HG02763 (cell line): ENCODE measurements at regions not wholly inside any gene's neighbourhood (a gene's known extent, or its start where the extent isn't known, plus 50 kb on each side); places are given as distances from the start of the nearest gene placed in this dataset.
"Not testable (repeated sequence)": the region's sequence is repeated elsewhere in the genome, so short reads cannot be mapped to it uniquely, and the experiment has no call there.

Source experiments
- ATAC-seq: cut with Tn5 transposase; IDR thresholded peaks from one replicate; pipeline ENCODE4 v1.9.1; 2021; ENCODE audit warnings: mild to moderate bottlenecking, moderate library complexity; ENCODE audit not compliant: unreplicated experiment

GRCh38 chr12:13518034-13518433, 321.5 kb downstream of the EMP1 start:
- not testable (repeated sequence) for ATAC-seq

DNA sequence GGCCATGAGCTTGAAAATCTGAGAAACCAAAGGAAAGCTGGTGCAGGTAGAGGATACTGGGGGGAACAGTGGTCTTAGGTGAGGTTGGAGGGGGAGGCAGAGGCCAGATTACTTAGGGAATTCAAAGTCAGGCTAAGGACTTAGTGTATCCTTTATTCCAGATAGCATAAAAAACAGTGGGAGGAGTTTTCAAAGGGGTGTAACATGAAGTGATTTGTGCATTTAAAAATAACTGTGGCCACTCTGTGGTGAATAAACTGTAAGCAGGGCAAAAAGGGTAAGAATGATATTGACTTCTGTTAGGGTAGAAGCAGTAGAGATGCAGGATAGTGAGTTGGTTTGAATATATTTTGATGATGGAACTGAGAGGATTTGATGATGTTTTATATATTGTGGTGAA, 313.2 kb downstream of the EMP1 start:
- ATAC-seq, result no peak

- ATAC-seq, result no peak
Measured at GRCh38 chr12:13505636-13506035, 309.1 kb downstream of the EMP1 start.

- no peak for ATAC-seq
Measured at GRCh38 chr12:13505224-13505623, 308.7 kb downstream of the EMP1 start.

- no peak for ATAC-seq
Measured at GRCh38 chr12:13504736-13505135, 308.2 kb downstream of the EMP1 start.

GRCh38 chr12:13504074-13504473, 307.5 kb downstream of the EMP1 start:
- no peak for ATAC-seq

- no peak for ATAC-seq
Measured at GRCh38 chr12:13503094-13503835, 306.7 kb downstream of the EMP1 start.

- no peak for ATAC-seq
Measured at GRCh38 chr12:13499008-13499407, 302.5 kb downstream of the EMP1 start.

GRCh38 chr12:13496111-13496510, 299.6 kb downstream of the EMP1 start:
- ATAC-seq, result no peak

DNA sequence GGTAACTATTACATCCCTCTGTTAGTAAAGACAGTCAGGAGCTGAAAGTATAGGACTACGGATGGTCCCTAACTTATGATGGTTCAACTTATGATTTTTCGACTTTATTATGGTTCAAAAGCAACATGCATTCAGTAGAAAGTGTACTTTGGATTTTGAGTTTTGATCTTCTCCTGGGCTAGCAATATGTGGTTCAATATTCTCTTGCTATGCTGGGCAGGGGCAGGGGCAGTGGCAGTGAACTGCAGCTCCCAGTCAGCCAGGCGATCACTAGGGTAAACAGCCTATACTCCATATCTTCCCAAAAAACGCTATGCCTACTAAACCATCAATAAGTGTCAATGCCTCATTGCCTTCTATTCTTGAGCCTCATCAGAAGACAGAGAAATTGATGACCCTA, 292.7 kb downstream of the EMP1 start:
- no peak for ATAC-seq

DNA sequence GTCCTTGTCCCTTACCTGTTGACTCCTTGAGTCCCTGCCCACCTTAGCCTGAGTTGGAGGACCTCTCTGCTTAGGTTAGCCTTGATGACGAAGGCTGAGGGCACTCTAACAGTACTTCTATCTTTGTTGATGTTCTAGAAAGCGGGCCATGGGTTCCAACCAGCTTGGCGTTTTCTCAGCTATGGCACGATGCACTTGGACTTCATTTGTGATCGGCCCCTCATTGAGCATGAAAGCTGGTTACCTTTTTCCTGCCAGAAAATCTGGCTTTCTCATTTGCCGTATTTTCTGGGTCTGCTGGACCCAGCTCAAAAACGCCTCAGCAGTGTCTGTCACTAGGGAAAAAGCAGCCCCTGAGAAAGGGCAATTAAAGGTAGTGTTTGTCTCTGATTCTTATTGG, 290.8 kb downstream of the EMP1 start:
- ATAC-seq, result no peak

- ATAC-seq, result no peak
Measured at GRCh38 chr12:13486794-13487193, 290.3 kb downstream of the EMP1 start.

- ATAC-seq, result no peak
Measured at GRCh38 chr12:13478650-13479181, 282.2 kb downstream of the EMP1 start.

- ATAC-seq, result no peak
Measured at GRCh38 chr12:13474381-13474780, 277.9 kb downstream of the EMP1 start.

DNA sequence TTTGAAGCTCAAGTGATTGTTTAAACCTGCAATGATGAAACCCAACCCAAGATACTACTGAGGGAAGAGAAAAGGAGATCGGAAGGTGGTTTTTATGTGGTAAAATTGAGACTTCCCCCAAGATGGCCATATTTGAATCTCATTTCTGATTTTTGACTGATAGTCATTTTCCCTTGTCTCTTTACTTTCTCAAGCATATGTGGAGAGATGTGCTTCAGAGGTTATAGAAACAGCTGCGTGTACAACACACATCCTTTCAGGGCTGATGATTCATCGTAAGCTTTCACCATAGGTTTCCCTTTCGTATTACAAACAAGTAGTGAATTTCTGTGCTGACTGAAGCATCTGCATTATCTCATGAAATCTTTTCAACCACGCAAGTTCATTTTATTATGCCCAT, 276.2 kb downstream of the EMP1 start:
- ATAC-seq, result peak; percentile 96

DNA sequence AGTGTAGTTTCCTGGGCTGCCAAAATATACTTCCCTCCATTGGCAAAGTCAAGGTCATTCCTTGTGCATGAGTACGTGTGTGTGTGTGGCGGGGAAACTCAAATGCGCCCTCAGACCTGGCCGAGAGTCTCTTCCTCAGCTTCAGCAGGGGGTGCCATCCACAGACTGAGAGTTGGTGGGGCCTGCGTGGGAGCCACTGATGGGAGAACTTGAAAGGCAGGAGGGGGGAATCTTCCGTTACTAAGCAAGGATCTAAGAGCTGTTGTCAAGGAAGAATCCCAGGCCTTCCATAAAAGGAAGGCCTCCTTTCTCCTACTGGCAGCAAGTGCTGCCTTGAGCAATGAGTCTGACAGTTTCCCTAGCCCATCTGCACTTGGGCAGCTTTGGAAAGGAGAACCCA, 274.9 kb downstream of the EMP1 start:
- no peak for ATAC-seq

DNA sequence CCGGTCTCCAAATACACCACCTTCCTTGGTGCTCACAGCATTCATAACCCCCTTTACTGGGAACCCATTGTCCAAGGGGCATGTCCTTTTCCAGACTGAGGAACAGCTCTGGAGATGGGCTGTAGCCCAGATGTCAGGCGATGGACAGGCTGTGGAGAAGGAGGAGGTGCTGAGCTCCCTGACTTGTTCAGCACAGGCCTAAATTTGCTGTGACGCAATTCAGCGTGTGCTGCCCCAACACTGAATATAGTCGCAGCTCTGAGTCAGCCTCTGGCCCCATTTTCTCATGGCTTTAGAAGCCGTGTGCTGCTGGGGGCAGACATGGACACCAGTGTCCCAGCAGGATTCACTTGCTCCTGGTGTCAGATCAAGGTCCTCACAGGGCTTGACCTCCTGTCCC, 269.1 kb downstream of the EMP1 start:
- no peak for ATAC-seq

- ATAC-seq, result no peak
Measured at GRCh38 chr12:13463189-13463588, 266.7 kb downstream of the EMP1 start.

- no peak for ATAC-seq
Measured at GRCh38 chr12:13462450-13462849, 265.9 kb downstream of the EMP1 start.

DNA sequence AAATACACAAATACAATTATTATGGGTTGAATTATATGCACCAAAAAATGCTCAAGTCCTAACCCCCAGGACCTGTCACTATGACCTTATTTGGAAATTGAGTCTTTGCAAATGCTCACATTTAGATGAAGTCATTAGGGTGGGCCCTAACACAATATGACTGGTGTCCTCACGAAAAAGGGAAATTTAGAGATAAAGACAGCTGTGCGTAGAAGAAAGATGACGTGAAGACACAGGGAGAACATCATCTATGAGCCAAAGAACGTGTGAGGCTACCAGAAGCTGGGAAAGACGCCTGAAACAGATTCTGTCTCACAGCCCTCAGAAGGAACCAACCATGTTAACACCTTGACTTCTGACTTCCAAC, 259.2 kb downstream of the EMP1 start:
- ATAC-seq, result no peak

- ATAC-seq, result no peak
Measured at GRCh38 chr12:13454991-13455777, 258.7 kb downstream of the EMP1 start.

GRCh38 chr12:13452955-13453570, 256.5 kb downstream of the EMP1 start:
- ATAC-seq, result no peak
